ENCODE measurements at regions not wholly inside any gene's neighbourhood (a gene's known extent, or its start where the extent isn't known, plus 50 kb on each side); places are given as distances from the start of the nearest gene placed in this dataset.

DNA sequence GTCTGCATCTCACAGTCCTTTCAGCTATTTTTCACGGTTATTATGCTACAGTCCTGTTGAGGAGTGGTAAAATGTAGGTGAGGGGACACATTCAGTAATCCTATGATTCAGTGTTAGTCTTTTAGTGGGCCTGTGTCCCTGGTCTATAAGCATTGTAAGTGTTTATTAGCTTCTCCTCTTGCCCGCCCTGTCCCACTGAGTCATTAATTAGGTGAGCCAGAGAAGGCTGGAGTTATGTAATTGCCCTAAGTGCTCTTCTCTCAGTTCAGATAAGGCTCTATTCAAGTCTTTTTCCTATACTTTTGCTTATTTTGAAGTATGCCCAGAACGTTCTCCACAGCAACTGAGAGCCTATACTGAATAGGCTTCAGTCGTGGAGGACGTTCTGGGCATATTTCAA lies 76.3 kb upstream of the ZRANB2 start:
- no peaks in the 10 kb centered on the region for H3K4me1 Mint-ChIP-seq (ENCODE audit: low read depth, unreplicated experiment)
- H3K27ac Mint-ChIP-seq (ENCODE audit: unreplicated experiment): no peak overlapping the region
- no peaks in the 10 kb centered on the region for H3K9me3 ChIP-seq
- TF ChIP-seq, protein P1, sequence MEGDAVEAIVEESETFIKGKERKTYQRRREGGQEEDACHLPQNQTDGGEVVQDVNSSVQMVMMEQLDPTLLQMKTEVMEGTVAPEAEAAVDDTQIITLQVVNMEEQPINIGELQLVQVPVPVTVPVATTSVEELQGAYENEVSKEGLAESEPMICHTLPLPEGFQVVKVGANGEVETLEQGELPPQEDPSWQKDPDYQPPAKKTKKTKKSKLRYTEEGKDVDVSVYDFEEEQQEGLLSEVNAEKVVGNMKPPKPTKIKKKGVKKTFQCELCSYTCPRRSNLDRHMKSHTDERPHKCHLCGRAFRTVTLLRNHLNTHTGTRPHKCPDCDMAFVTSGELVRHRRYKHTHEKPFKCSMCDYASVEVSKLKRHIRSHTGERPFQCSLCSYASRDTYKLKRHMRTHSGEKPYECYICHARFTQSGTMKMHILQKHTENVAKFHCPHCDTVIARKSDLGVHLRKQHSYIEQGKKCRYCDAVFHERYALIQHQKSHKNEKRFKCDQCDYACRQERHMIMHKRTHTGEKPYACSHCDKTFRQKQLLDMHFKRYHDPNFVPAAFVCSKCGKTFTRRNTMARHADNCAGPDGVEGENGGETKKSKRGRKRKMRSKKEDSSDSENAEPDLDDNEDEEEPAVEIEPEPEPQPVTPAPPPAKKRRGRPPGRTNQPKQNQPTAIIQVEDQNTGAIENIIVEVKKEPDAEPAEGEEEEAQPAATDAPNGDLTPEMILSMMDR (IDR thresholded peaks at IDR 0.05; ENCODE audit: insufficient read depth in 1 of 2, low read depth in 1 of 2, low read length in 1 of 2, severe bottlenecking in 1 of 2, unreplicated experiment in 1 of 2): no peak
- no peak for DNase-seq
- no peaks in the 10 kb centered on the region for H3K27me3 ChIP-seq (replicated peaks; ENCODE audit: control insufficient read depth, insufficient read depth, low read length)
- no peak overlapping the region for H3K4me3 ChIP-seq (ENCODE audit: low read depth, low read length)
- no TSS peak for BruUV-seq (replicated peaks)
- intact Hi-C loops (cut with micrococcal nuclease; ENCODE audit: unreplicated experiment): no loop called here
- ChIA-PET CTCF (no interaction called here), POLR2A (no interaction called here)
- no peaks in the 10 kb centered on the region for H3K36me3 ChIP-seq (ENCODE audit: control insufficient read depth, insufficient read depth, low read length)
- no peak overlapping the region for H3K4me3 Mint-ChIP-seq (ENCODE audit: unreplicated experiment)
- no peaks in the 10 kb centered on the region for H3K27me3 Mint-ChIP-seq (ENCODE audit: insufficient read depth, unreplicated experiment)
- no peaks in the 10 kb centered on the region for H3K9me3 Mint-ChIP-seq (ENCODE audit: unreplicated experiment)
- no peaks in the 10 kb centered on the region for H3K36me3 Mint-ChIP-seq (ENCODE audit: insufficient read depth, unreplicated experiment)
- H3K4me1 ChIP-seq: no peaks in the 10 kb centered on the region

DNA sequence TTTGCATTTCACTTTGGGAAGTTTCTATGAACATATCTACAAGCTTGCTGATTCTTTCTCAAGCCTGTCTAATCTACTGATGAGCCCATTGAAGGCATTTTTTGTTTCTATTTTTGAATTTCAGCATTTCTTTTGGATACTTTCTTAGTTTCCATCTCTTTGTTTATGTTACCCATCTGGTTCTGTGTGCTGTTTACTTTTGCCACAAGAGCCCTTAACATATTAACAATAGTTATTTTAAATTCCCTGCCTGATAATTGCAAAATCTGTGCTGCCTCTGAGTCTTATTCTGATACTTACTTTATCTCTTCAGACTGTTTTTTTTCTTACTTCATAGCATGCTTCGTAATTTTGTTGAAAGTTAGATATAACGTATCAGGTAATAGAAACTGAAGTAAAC lies 75.8 kb upstream of the ZRANB2 start:
- no peak for DNase-seq
- no peaks in the 10 kb centered on the region for H3K9me3 Mint-ChIP-seq (ENCODE audit: unreplicated experiment)
- Histone ChIP-seq H3K27me3 (replicated peaks; ENCODE audit: control insufficient read depth, insufficient read depth, low read length) (no peaks in the 10 kb centered on the region), H3K4me3 (ENCODE audit: low read depth, low read length) (no peak overlapping the region), H3K36me3 (ENCODE audit: control insufficient read depth, insufficient read depth, low read length) (no peaks in the 10 kb centered on the region), H3K4me1 (no peaks in the 10 kb centered on the region), H3K9me3 (no peaks in the 10 kb centered on the region)
- POLR2A ChIA-PET: no interaction called here
- H3K4me3 Mint-ChIP-seq (ENCODE audit: unreplicated experiment): no peak overlapping the region
- TF ChIP-seq, protein P1 (IDR thresholded peaks at IDR 0.05; ENCODE audit: insufficient read depth in 1 of 2, low read depth in 1 of 2, low read length in 1 of 2, severe bottlenecking in 1 of 2, unreplicated experiment in 1 of 2): no peak
- no peaks in the 10 kb centered on the region for H3K27me3 Mint-ChIP-seq (ENCODE audit: insufficient read depth, unreplicated experiment)
- intact Hi-C loops (cut with micrococcal nuclease; ENCODE audit: unreplicated experiment): no loop called here
- no TSS peak for BruUV-seq (replicated peaks)
- CTCF ChIA-PET: no interaction called here
- no peak overlapping the region for H3K27ac Mint-ChIP-seq (ENCODE audit: unreplicated experiment)
- no peaks in the 10 kb centered on the region for H3K36me3 Mint-ChIP-seq (ENCODE audit: insufficient read depth, unreplicated experiment)
- no peaks in the 10 kb centered on the region for H3K4me1 Mint-ChIP-seq (ENCODE audit: low read depth, unreplicated experiment)

DNA sequence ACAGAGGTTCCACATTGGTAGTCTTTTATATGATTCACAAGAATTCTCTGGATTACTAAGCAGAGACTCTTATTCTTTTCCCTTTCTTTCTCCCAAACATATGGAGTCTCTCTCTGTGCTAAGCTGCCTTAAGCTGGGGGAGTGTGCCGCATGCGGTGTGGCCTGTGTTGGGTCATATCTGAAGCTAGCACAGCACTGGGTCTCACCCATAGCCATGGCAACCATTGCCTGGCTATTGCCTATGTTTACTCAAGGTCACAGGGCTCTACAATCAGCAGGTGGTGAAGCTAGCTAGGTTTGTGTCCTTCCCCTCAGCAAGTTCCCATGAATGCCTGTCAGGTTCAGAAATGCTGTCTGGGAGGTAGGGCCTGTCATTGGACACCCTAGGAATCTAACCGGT lies 73.6 kb upstream of the ZRANB2 start:
- CTCF ChIA-PET: no interaction called here
- no peaks in the 10 kb centered on the region for H3K9me3 ChIP-seq
- no peak overlapping the region for H3K4me3 Mint-ChIP-seq (ENCODE audit: unreplicated experiment)
- BruUV-seq (replicated peaks): no TSS peak
- intact Hi-C loops (cut with micrococcal nuclease; ENCODE audit: unreplicated experiment): no loop called here
- no peaks in the 10 kb centered on the region for H3K9me3 Mint-ChIP-seq (ENCODE audit: unreplicated experiment)
- TF ChIP-seq, protein P1 (IDR thresholded peaks at IDR 0.05; ENCODE audit: insufficient read depth in 1 of 2, low read depth in 1 of 2, low read length in 1 of 2, severe bottlenecking in 1 of 2, unreplicated experiment in 1 of 2): no peak
- H3K27me3 ChIP-seq (replicated peaks; ENCODE audit: control insufficient read depth, insufficient read depth, low read length): no peaks in the 10 kb centered on the region
- no peaks in the 10 kb centered on the region for H3K36me3 ChIP-seq (ENCODE audit: control insufficient read depth, insufficient read depth, low read length)
- POLR2A ChIA-PET: no interaction called here
- H3K4me1 Mint-ChIP-seq (ENCODE audit: low read depth, unreplicated experiment): no peaks in the 10 kb centered on the region
- no peak overlapping the region for H3K27ac Mint-ChIP-seq (ENCODE audit: unreplicated experiment)
- no peak for DNase-seq
- H3K36me3 Mint-ChIP-seq (ENCODE audit: insufficient read depth, unreplicated experiment): no peaks in the 10 kb centered on the region
- no peak overlapping the region for H3K4me3 ChIP-seq (ENCODE audit: low read depth, low read length)
- H3K4me1 ChIP-seq: no peaks in the 10 kb centered on the region
- no peaks in the 10 kb centered on the region for H3K27me3 Mint-ChIP-seq (ENCODE audit: insufficient read depth, unreplicated experiment)

Measured in Caco-2 (cell line).